ENCODE measurements at regions not wholly inside any gene's neighbourhood (a gene's known extent, or its start where the extent isn't known, plus 50 kb on each side); places are given as distances from the start of the nearest gene placed in this dataset.

GRCh38 chr3:25344670-25345069 lies 83.4 kb upstream of the RARB start:
- no peaks in the 10 kb centered on the region for H3K36me3 ChIP-seq (ENCODE audit: control insufficient read depth in 2 of 4, insufficient read depth in 4 of 4, low read length in 3 of 4)
- no peak overlapping the region for H3K9ac ChIP-seq (replicated peaks in 1 of 4; ENCODE audit: extremely low read depth in 1 of 4, low read depth in 3 of 4, low read length in 3 of 4)
- CTCF ChIA-PET (ENCODE audit: partially characterized antibody), result no interaction called here
- peaks cover 0 to 1% (median 0%) of the 10 kb centered on the region in 4 experiments; a peak in 1 of 7 replicates for H3K27me3 ChIP-seq (replicated peaks in 1 of 4; ENCODE audit: control insufficient read depth in 3 of 4, extremely low read depth in 1 of 4, insufficient read depth in 3 of 4, low read length in 3 of 4)
- H2BK20ac ChIP-seq (ENCODE audit: low read length), result no peak overlapping the region
- H3K4me3 ChIP-seq (ENCODE audit: extremely low read depth in 1 of 4, insufficient read depth in 2 of 4, low read depth in 3 of 4, low read length in 4 of 4), result no peak overlapping the region
- DNase-seq (ENCODE audit: low read depth in 1 of 2, low spot score in 2 of 2) (no peak), FAIRE-seq (no peak)
- H2AK5ac ChIP-seq (ENCODE audit: low read depth, low read length), result no peak overlapping the region
- no peak overlapping the region for H2BK120ac ChIP-seq (replicated peaks; ENCODE audit: low read depth, low read length)
- H3K4me1 ChIP-seq (replicated peaks in 1 of 4; ENCODE audit: control insufficient read depth in 3 of 4, insufficient read depth in 4 of 4, low read length in 3 of 4), result no peaks in the 10 kb centered on the region
- H2BK15ac ChIP-seq (ENCODE audit: low read length), result no peak overlapping the region
- no peak overlapping the region for H2AFZ ChIP-seq (ENCODE audit: low read length)
- no peak overlapping the region for H3K56ac ChIP-seq (replicated peaks; ENCODE audit: insufficient read length, low read depth, low read length)
- WGBS, 2 experiments (ENCODE audit: extremely low coverage in 1 of 2, insufficient coverage in 1 of 2, insufficient read length in 1 of 2, insufficient replicate concordance in 2 of 2, low coverage in 1 of 2, low lambda C conversion rate in 2 of 2, missing lambda C conversion rate in 1 of 2), result 86% methylated on average over 1 of the region's 1 CpG; no CpG with 5 or more reads in 1 of the 2 experiments
- H3K79me1 ChIP-seq (ENCODE audit: low read depth, low read length), result no peaks in the 10 kb centered on the region
- H4K5ac ChIP-seq (ENCODE audit: insufficient read length, low read depth, low read length), result no peak overlapping the region
- no peak overlapping the region for H2BK12ac ChIP-seq (ENCODE audit: low read depth, low read length)
- H3K14ac ChIP-seq (ENCODE audit: insufficient read length), result no peak overlapping the region
- POLR2A ChIA-PET (ENCODE audit: partially characterized antibody), result no interaction called here
- no peak overlapping the region for H3K27ac ChIP-seq (ENCODE audit: low read depth, low read length)
- H3K18ac ChIP-seq (ENCODE audit: extremely low read depth, low read length), result no peak overlapping the region
- H3K4ac ChIP-seq (replicated peaks; ENCODE audit: insufficient read length, low read depth, low read length), result no peak overlapping the region
- H4K91ac ChIP-seq (replicated peaks; ENCODE audit: insufficient read length, low read length), result no peak overlapping the region
- H3K4me2 ChIP-seq (ENCODE audit: insufficient read depth in 1 of 2, low read depth in 2 of 2, low read length in 2 of 2), result no peak overlapping the region
- H3K9me3 ChIP-seq (ENCODE audit: insufficient read depth in 2 of 2, low read depth in 1 of 2, low read length in 1 of 2), result no peaks in the 10 kb centered on the region
- no peak overlapping the region for H3K23ac ChIP-seq (ENCODE audit: insufficient read length)
- no peak overlapping the region for H4K8ac ChIP-seq (ENCODE audit: extremely low read depth, insufficient read depth, low read length)
- no peaks in the 10 kb centered on the region for H3K79me2 ChIP-seq (ENCODE audit: control insufficient read depth in 1 of 2, insufficient read depth in 2 of 2, low read length in 2 of 2)
- no peak overlapping the region for H2BK5ac ChIP-seq (ENCODE audit: low read depth, low read length)
- TF ChIP-seq BRCA1 (IDR thresholded peaks at IDR 0.05; ENCODE audit: low read depth, low read length) (no peak), TCF12 (IDR thresholded peaks at IDR 0.05; ENCODE audit: low read depth, low read length) (no peak), POLR2AphosphoS5 (IDR thresholded peaks at IDR 0.05; ENCODE audit: low read depth, low read length) (no peak), RXRA (IDR thresholded peaks at IDR 0.05; ENCODE audit: insufficient read depth, low read depth, low read length) (no peak), RFX5 (IDR thresholded peaks at IDR 0.05; ENCODE audit: borderline replicate concordance, low read depth, low read length) (no peak), RAD21 (IDR thresholded peaks at IDR 0.05 in 1 of 2, conservative IDR thresholded peaks at IDR 0.05 in 1 of 2; ENCODE audit: low read depth in 2 of 2, low read length in 2 of 2) (no peak), TAF7 (optimal IDR thresholded peaks at IDR 0.05; ENCODE audit: borderline replicate concordance, low read depth, low read length) (no peak), CBX8 (IDR thresholded peaks at IDR 0.05; ENCODE audit: borderline replicate concordance, low read depth, low read length) (no peak), SRF (IDR thresholded peaks at IDR 0.05; ENCODE audit: low read depth, low read length) (no peak)
- no peaks in the 10 kb centered on the region for H4K20me1 ChIP-seq (replicated peaks in 1 of 2; ENCODE audit: control insufficient read depth in 1 of 2, insufficient read depth in 2 of 2, low read length in 2 of 2)
- no peaks in the 10 kb centered on the region for H3K23me2 ChIP-seq (ENCODE audit: low read depth, low read length)

Measured in H1 (cell line).